H1 (cell line): ENCODE measurements at regions not wholly inside any gene's neighbourhood (a gene's known extent, or its start where the extent isn't known, plus 50 kb on each side); places are given as distances from the start of the nearest gene placed in this dataset.

ENCODE experiments used
- CTCF ChIA-PET: fragments of 300-600 bp; sonication (Branson Sonifier 250); formaldehyde crosslinking; loops from one replicate; lab custom pipeline; 2021; ENCODE audit not compliant: partially characterized antibody; lab: Charles Lee
- POLR2A ChIA-PET: fragments of 300-600 bp; sonication (Branson Sonifier 250); formaldehyde crosslinking; loops from one replicate; lab custom pipeline; 2021; ENCODE audit warnings: inconsistent platforms; ENCODE audit not compliant: partially characterized antibody; lab: Charles Lee
- DNase-seq, 2 experiments: peaks; one replicate each; pipeline versions ENCODE4 v3.0.0 to v3.0.0-alpha.2; 2010 to 2022; ENCODE audit warnings: low spot score in 2 of 2, low read depth in 1 of 2, mixed read lengths in 1 of 2
- FAIRE-seq: peaks from 2 replicates; lab custom pipeline; 2011; peaks lifted over from hg19 to GRCh38; lab: Jason Lieb, UNC
- H2AFZ ChIP-seq: 2 replicates; pipeline ENCODE4 v1.8.1; 2012; ENCODE audit warnings: low read length, inconsistent platforms
- H2AK5ac ChIP-seq: 2 replicates; pipeline ENCODE4 v1.6.1; 2013; ENCODE audit warnings: low read depth, low read length
- H2BK120ac ChIP-seq: replicated peaks from 2 replicates; pipeline ENCODE3; 2013; ENCODE audit warnings: low read depth, low read length, inconsistent platforms
- H2BK12ac ChIP-seq: 2 replicates; pipeline ENCODE4 v1.6.1; 2013; ENCODE audit warnings: low read depth, low read length
- H2BK15ac ChIP-seq: 2 replicates; pipeline ENCODE4 v1.6.1; 2013; ENCODE audit warnings: low read length
- H2BK20ac ChIP-seq: 2 replicates; pipeline ENCODE4 v1.6.1; 2013; ENCODE audit warnings: low read length
- H2BK5ac ChIP-seq: 2 replicates; pipeline ENCODE4 v1.6.1; 2013; ENCODE audit warnings: low read depth, low read length
- H3K14ac ChIP-seq: 2 replicates; pipeline ENCODE4 v1.6.1; 2013; ENCODE audit warnings: inconsistent platforms; ENCODE audit not compliant: insufficient read length
- H3K18ac ChIP-seq: 2 replicates; pipeline ENCODE4 v1.6.1; 2013; ENCODE audit warnings: low read length; ENCODE audit errors: extremely low read depth
- H3K23ac ChIP-seq: 2 replicates; pipeline ENCODE4 v1.6.1; 2013; ENCODE audit warnings: inconsistent platforms; ENCODE audit not compliant: insufficient read length
- H3K23me2 ChIP-seq: 2 replicates; pipeline ENCODE4 v1.6.1; 2013; ENCODE audit warnings: low read depth, low read length
- H3K27ac ChIP-seq: 2 replicates; pipeline ENCODE4 v1.6.1; 2011; ENCODE audit warnings: low read depth, low read length, inconsistent platforms
- H3K27me3 ChIP-seq, 4 experiments: replicated peaks in 1 of 4; 1 replicate in 1 of 4; 2 replicates in 3 of 4; pipeline versions ENCODE4 v1.6.1 to v1.8.1; 2011 to 2013; ENCODE audit warnings: low read length in 3 of 4, mild to moderate bottlenecking in 3 of 4, inconsistent platforms in 2 of 4, mixed read lengths in 2 of 4, moderate library complexity in 1 of 4; ENCODE audit not compliant: control insufficient read depth in 3 of 4, insufficient read depth in 3 of 4; ENCODE audit errors: extremely low read depth in 1 of 4
- H3K36me3 ChIP-seq, 4 experiments: 2 replicates each; pipeline versions ENCODE4 v1.6.1 to v1.8.1; 2011 to 2013; ENCODE audit warnings: mild to moderate bottlenecking in 4 of 4, low read length in 3 of 4, moderate library complexity in 2 of 4, control low read depth in 1 of 4, inconsistent platforms in 1 of 4; ENCODE audit not compliant: insufficient read depth in 4 of 4, control insufficient read depth in 2 of 4
- H3K4ac ChIP-seq: replicated peaks from 2 replicates; pipeline ENCODE3; 2013; ENCODE audit warnings: low read length, low read depth, mixed read lengths, inconsistent platforms; ENCODE audit not compliant: insufficient read length
- H3K4me1 ChIP-seq, 4 experiments: replicated peaks in 1 of 4; 1 replicate in 1 of 4; 2 replicates in 3 of 4; pipeline versions ENCODE4 v1.6.1 to v1.8.1; 2011 to 2013; ENCODE audit warnings: low read length in 3 of 4, inconsistent platforms in 2 of 4, mixed read lengths in 1 of 4; ENCODE audit not compliant: insufficient read depth in 4 of 4, control insufficient read depth in 3 of 4
- H3K4me2 ChIP-seq, 2 experiments: 2 replicates each; pipeline versions ENCODE4 v1.6.1 to v1.8.1; 2011 to 2013; ENCODE audit warnings: low read depth in 2 of 2, low read length in 2 of 2, control low read depth in 1 of 2, inconsistent platforms in 1 of 2, mild to moderate bottlenecking in 1 of 2; ENCODE audit not compliant: insufficient read depth in 1 of 2
- H3K4me3 ChIP-seq, 4 experiments: fragments of 200-600, 300-600 bp in 1 of 4; sonication (generic), shearing (Covaris generic), sonication (Bioruptor Twin) in 1 of 4; 2 replicates each; pipeline versions ENCODE4 v1.5.1 to v1.8.1; 2011 to 2016; ENCODE audit warnings: low read length in 4 of 4, low read depth in 3 of 4, control low read depth in 2 of 4, inconsistent platforms in 2 of 4, mild to moderate bottlenecking in 2 of 4, mixed read lengths in 1 of 4, moderate library complexity in 1 of 4; ENCODE audit not compliant: insufficient read depth in 2 of 4; ENCODE audit errors: extremely low read depth in 1 of 4
- H3K56ac ChIP-seq: replicated peaks from 2 replicates; pipeline ENCODE3; 2013; ENCODE audit warnings: low read depth, mild to moderate bottlenecking, mixed read lengths, low read length, inconsistent platforms; ENCODE audit not compliant: insufficient read length
- H3K79me1 ChIP-seq: 2 replicates; pipeline ENCODE4 v1.6.1; 2013; ENCODE audit warnings: low read depth, low read length, control low read depth
- H3K79me2 ChIP-seq, 2 experiments: 2 replicates each; pipeline versions ENCODE4 v1.6.1 to v1.8.1; 2012 to 2013; ENCODE audit warnings: low read length in 2 of 2, mild to moderate bottlenecking in 2 of 2, inconsistent platforms in 1 of 2; ENCODE audit not compliant: insufficient read depth in 2 of 2, control insufficient read depth in 1 of 2
- H3K9ac ChIP-seq, 4 experiments: replicated peaks in 1 of 4; 1 replicate in 1 of 4; 2 replicates in 3 of 4; pipeline versions ENCODE4 v1.6.1 to v1.8.1; 2011 to 2013; ENCODE audit warnings: low read depth in 3 of 4, low read length in 3 of 4, control low read depth in 2 of 4, mild to moderate bottlenecking in 2 of 4, moderate library complexity in 2 of 4, inconsistent platforms in 1 of 4; ENCODE audit errors: extremely low read depth in 1 of 4
- H3K9me3 ChIP-seq, 2 experiments: 2 replicates each; pipeline versions ENCODE4 v1.6.1 to v1.8.1; 2012 to 2013; ENCODE audit warnings: mild to moderate bottlenecking in 2 of 2, moderate library complexity in 2 of 2, control low read depth in 1 of 2, inconsistent platforms in 1 of 2, low read depth in 1 of 2, low read length in 1 of 2, mixed read lengths in 1 of 2; ENCODE audit not compliant: insufficient read depth in 2 of 2
- H4K20me1 ChIP-seq, 2 experiments: replicated peaks in 1 of 2; 2 replicates each; pipeline versions ENCODE3 to v1.8.1; 2011 to 2013; ENCODE audit warnings: inconsistent platforms in 2 of 2, low read length in 2 of 2, mild to moderate bottlenecking in 1 of 2; ENCODE audit not compliant: insufficient read depth in 2 of 2, control insufficient read depth in 1 of 2
- H4K5ac ChIP-seq: 2 replicates; pipeline ENCODE4 v1.6.1; 2013; ENCODE audit warnings: low read length, low read depth, mixed read lengths, inconsistent platforms; ENCODE audit not compliant: insufficient read length
- H4K8ac ChIP-seq: 2 replicates; pipeline ENCODE4 v1.8.0; 2013; ENCODE audit warnings: mild to moderate bottlenecking, moderate library complexity, low read length, inconsistent platforms; ENCODE audit not compliant: insufficient read depth; ENCODE audit errors: extremely low read depth
- H4K91ac ChIP-seq: replicated peaks from 2 replicates; pipeline ENCODE3; 2013; ENCODE audit warnings: low read length, mixed read lengths, inconsistent platforms; ENCODE audit not compliant: insufficient read length
- BCL11A ChIP-seq, 2 experiments: IDR thresholded peaks; one replicate each; pipeline ENCODE4 v1.6.1; 2011; ENCODE audit warnings: low read depth in 2 of 2, low read length in 2 of 2, mild to moderate bottlenecking in 2 of 2
- WGBS, 2 experiments: shearing (Covaris generic) in 1 of 2; methylation state at CpG; one replicate each; pipeline versions ENCODE4 v1.1.6 to v1.1.7; 2013 to 2015; ENCODE audit warnings: low lambda C conversion rate in 2 of 2, mixed read lengths in 2 of 2, inconsistent platforms in 1 of 2, low coverage in 1 of 2, missing lambda C conversion rate in 1 of 2; ENCODE audit not compliant: insufficient replicate concordance in 2 of 2, insufficient coverage in 1 of 2, insufficient read length in 1 of 2; ENCODE audit errors: extremely low coverage in 1 of 2, missing lambda C conversion rate in 1 of 2; 5-methylcytosine and 5-hydroxymethylcytosine counted together

GRCh38 chr11:123284454-123284853 is 89.4 kb upstream of the CLMP start:
- no peak overlapping the region for H3K56ac ChIP-seq
- H2AK5ac ChIP-seq, result no peak overlapping the region
- no peak overlapping the region for H2BK5ac ChIP-seq
- H4K8ac ChIP-seq, result no peak overlapping the region
- ChIA-PET POLR2A (interaction anchor here (0.7 kb wide), 1 partner anchor 15 kb away, joined by 3 read pairs; no protein-coding TSS in a partner anchor), CTCF (interaction anchor here (0.5 to 3.1 kb wide), 4 partner anchors 23 to 268 kb away, joined by 3 to 7 read pairs (median 4); no protein-coding TSS in a partner anchor)
- H3K18ac ChIP-seq, result no peak overlapping the region
- no peak overlapping the region for H2AFZ ChIP-seq
- no peaks in the 10 kb centered on the region for H3K36me3 ChIP-seq
- no peak overlapping the region for H3K27ac ChIP-seq
- FAIRE-seq, result no peak
- H4K20me1 ChIP-seq, result no peaks in the 10 kb centered on the region
- no peak overlapping the region for H3K4me3 ChIP-seq
- no peak overlapping the region for H2BK15ac ChIP-seq
- H3K14ac ChIP-seq, result no peak overlapping the region
- no peak overlapping the region for H3K23ac ChIP-seq
- no peak overlapping the region for H4K5ac ChIP-seq
- H3K23me2 ChIP-seq, result no peaks in the 10 kb centered on the region; the same call in 1 of the 2 replicates
- no peaks in the 10 kb centered on the region for H3K79me2 ChIP-seq
- WGBS, 2 experiments, result 88% methylated on average over 2 of the region's 2 CpGs; no CpG with 5 or more reads in 1 of the 2 experiments
- H3K4me2 ChIP-seq, result no peak overlapping the region
- TF ChIP-seq BCL11A (IDR thresholded peaks at IDR 0.05; ENCODE audit: low read depth in 2 of 2, low read length in 2 of 2), result no peak
- no peaks in the 10 kb centered on the region for H3K4me1 ChIP-seq
- H3K9ac ChIP-seq, result no peak overlapping the region
- no peak overlapping the region for H2BK20ac ChIP-seq
- no peaks in the 10 kb centered on the region for H3K27me3 ChIP-seq
- H3K79me1 ChIP-seq, result no peaks in the 10 kb centered on the region
- no peaks in the 10 kb centered on the region for H3K9me3 ChIP-seq
- no peak overlapping the region for H3K4ac ChIP-seq
- DNase-seq, result no peak
- no peak overlapping the region for H2BK12ac ChIP-seq
- no peak overlapping the region for H4K91ac ChIP-seq
- H2BK120ac ChIP-seq, result no peak overlapping the region
